Sigmoid colon (tissue), 3 donors: ENCODE measurements at regions not wholly inside any gene's neighbourhood (a gene's known extent, or its start where the extent isn't known, plus 50 kb on each side); places are given as distances from the start of the nearest gene placed in this dataset.

Experiments
- CTCF ChIP-seq, 4 experiments: fragments of 450-650 bp in 3 of 4; fragments of 200-600 bp in 1 of 4; IDR thresholded peaks; one replicate each; pipeline ENCODE4 v1.5.1; 2016 to 2019; ENCODE audit warnings: antibody characterized with exemption in 4 of 4, mild to moderate bottlenecking in 3 of 4, moderate library complexity in 2 of 4
- POLR2A ChIP-seq, 2 donors: fragments of 450-650 bp; IDR thresholded peaks; one replicate each; pipeline ENCODE4 v1.6.1; 2016; ENCODE audit warnings: antibody characterized with exemption in 2 of 2, mild to moderate bottlenecking in 2 of 2, moderate library complexity in 2 of 2

GRCh38 chr5:136793300-136793699 lies 428.0 kb upstream of the TRPC7 start:
- TF ChIP-seq CTCF (IDR thresholded peaks at IDR 0.05) (no peak), POLR2A (IDR thresholded peaks at IDR 0.05) (no peak)
